ENCODE measurements at regions not wholly inside any gene's neighbourhood (a gene's known extent, or its start where the extent isn't known, plus 50 kb on each side); places are given as distances from the start of the nearest gene placed in this dataset.

- ChIA-PET POLR2A (no interaction called here), CTCF (ENCODE audit: unreplicated experiment) (no interaction called here)
- Histone ChIP-seq H3K9me2 (ENCODE audit: insufficient read depth, low read length) (no peaks in the 10 kb centered on the region), H3K27ac (ENCODE audit: low read depth, low read length, poor library complexity, severe bottlenecking) (no peak overlapping the region), H3K79me2 (ENCODE audit: insufficient read depth, low read depth, low read length) (no peaks in the 10 kb centered on the region), H4K20me1 (ENCODE audit: insufficient read depth, low read length) (no peaks in the 10 kb centered on the region), H3K4me1 (ENCODE audit: insufficient read depth, low read length, poor library complexity, severe bottlenecking) (no peaks in the 10 kb centered on the region), H2AFZ (ENCODE audit: low read length) (no peak overlapping the region), H3K36me3 (ENCODE audit: insufficient read depth, low read length) (no peaks in the 10 kb centered on the region), H3K4me3 (ENCODE audit: low read depth, low read length, poor library complexity, severe bottlenecking) (no peak overlapping the region), H3K9me3 (ENCODE audit: low read length) (no peaks in the 10 kb centered on the region), H3K4me2 (ENCODE audit: low read length) (no peak overlapping the region)
- BruUV-seq (replicated peaks) = no TSS peak
- TF ChIP-seq EZH2phosphoT487 (IDR thresholded peaks at IDR 0.05; ENCODE audit: borderline replicate concordance, low read depth, low read length) (no peak), CTCF (conservative IDR thresholded peaks at IDR 0.05; ENCODE audit: low read length) (no peak)
- intact Hi-C loops (cut with micrococcal nuclease; ENCODE audit: unreplicated experiment) = no loop called here
- DNase-seq (ENCODE audit: low spot score) = no peak
Measured at GRCh38 chr1:219304227-219305226, 130.8 kb downstream of the LYPLAL1 start.

- TF ChIP-seq EZH2phosphoT487 (IDR thresholded peaks at IDR 0.05; ENCODE audit: borderline replicate concordance, low read depth, low read length) (no peak), CTCF (conservative IDR thresholded peaks at IDR 0.05; ENCODE audit: low read length) (no peak)
- no TSS peak for BruUV-seq (replicated peaks)
- intact Hi-C loops (cut with micrococcal nuclease; ENCODE audit: unreplicated experiment) = no loop called here
Measured at GRCh38 chr1:219302697-219303096, 129.0 kb downstream of the LYPLAL1 start.

GRCh38 chr1:219299420-219299819 lies 125.7 kb downstream of the LYPLAL1 start:
- no peaks in the 10 kb centered on the region for H4K20me1 ChIP-seq (ENCODE audit: insufficient read depth, low read length)
- CTCF ChIA-PET (ENCODE audit: unreplicated experiment) = no interaction called here
- no peaks in the 10 kb centered on the region for H3K79me2 ChIP-seq (ENCODE audit: insufficient read depth, low read depth, low read length)
- H3K9me2 ChIP-seq (ENCODE audit: insufficient read depth, low read length) = no peaks in the 10 kb centered on the region
- BruUV-seq (replicated peaks) = no TSS peak
- no peaks in the 10 kb centered on the region for H3K9me3 ChIP-seq (ENCODE audit: low read length)
- H3K27ac ChIP-seq (ENCODE audit: low read depth, low read length, poor library complexity, severe bottlenecking) = no peak overlapping the region
- no peak overlapping the region for H3K4me3 ChIP-seq (ENCODE audit: low read depth, low read length, poor library complexity, severe bottlenecking)
- no peaks in the 10 kb centered on the region for H3K36me3 ChIP-seq (ENCODE audit: insufficient read depth, low read length)
- no peak for DNase-seq (ENCODE audit: low spot score)
- H3K4me1 ChIP-seq (ENCODE audit: insufficient read depth, low read length, poor library complexity, severe bottlenecking) = no peaks in the 10 kb centered on the region
- POLR2A ChIA-PET = no interaction called here
- H3K4me2 ChIP-seq (ENCODE audit: low read length) = no peak overlapping the region
- intact Hi-C loops (cut with micrococcal nuclease; ENCODE audit: unreplicated experiment) = no loop called here
- H2AFZ ChIP-seq (ENCODE audit: low read length) = no peak overlapping the region
- TF ChIP-seq CTCF (conservative IDR thresholded peaks at IDR 0.05; ENCODE audit: low read length) = no peak
- TF ChIP-seq EZH2phosphoT487 (IDR thresholded peaks at IDR 0.05; ENCODE audit: borderline replicate concordance, low read depth, low read length) = no peak

More at GRCh38 chr1:219302697-219303096, 129.0 kb downstream of the LYPLAL1 start:
- ChIA-PET CTCF (ENCODE audit: unreplicated experiment) (no interaction called here), POLR2A (no interaction called here)
- no peak for DNase-seq (ENCODE audit: low spot score)
- Histone ChIP-seq H4K20me1 (ENCODE audit: insufficient read depth, low read length) (no peaks in the 10 kb centered on the region), H3K4me3 (ENCODE audit: low read depth, low read length, poor library complexity, severe bottlenecking) (no peak overlapping the region), H3K4me2 (ENCODE audit: low read length) (no peak overlapping the region), H3K27ac (ENCODE audit: low read depth, low read length, poor library complexity, severe bottlenecking) (no peak overlapping the region), H3K79me2 (ENCODE audit: insufficient read depth, low read depth, low read length) (no peaks in the 10 kb centered on the region), H3K9me3 (ENCODE audit: low read length) (no peaks in the 10 kb centered on the region), H3K36me3 (ENCODE audit: insufficient read depth, low read length) (no peaks in the 10 kb centered on the region), H2AFZ (ENCODE audit: low read length) (no peak overlapping the region), H3K4me1 (ENCODE audit: insufficient read depth, low read length, poor library complexity, severe bottlenecking) (no peaks in the 10 kb centered on the region), H3K9me2 (ENCODE audit: insufficient read depth, low read length) (no peaks in the 10 kb centered on the region)
